Thyroid gland (tissue), 4 donors: ENCODE measurements at regions not wholly inside any gene's neighbourhood (a gene's known extent, or its start where the extent isn't known, plus 50 kb on each side); places are given as distances from the start of the nearest gene placed in this dataset.

Source experiments
- CTCF ChIP-seq, 6 experiments: fragments of 200-600 bp in 3 of 6; fragments of 450-650 bp in 3 of 6; sonication (generic) in 3 of 6; IDR thresholded peaks; one replicate each; pipeline ENCODE4 v1.5.1; 2016 to 2019; ENCODE audit warnings: antibody characterized with exemption in 6 of 6, mild to moderate bottlenecking in 2 of 6, inconsistent platforms in 1 of 6, moderate library complexity in 1 of 6
- POLR2A ChIP-seq, 2 donors: fragments of 450-650 bp; IDR thresholded peaks; one replicate each; pipeline ENCODE4 v1.6.1; 2017; ENCODE audit warnings: antibody characterized with exemption in 2 of 2, mild to moderate bottlenecking in 2 of 2, moderate library complexity in 1 of 2

- TF ChIP-seq CTCF (IDR thresholded peaks at IDR 0.05): no peak
- TF ChIP-seq POLR2A (IDR thresholded peaks at IDR 0.05): no peak
Observed at GRCh38 chr5:21067724-21068123, 1079.7 kb upstream of the CDH18 start.
